ENCODE measurements at regions not wholly inside any gene's neighbourhood (a gene's known extent, or its start where the extent isn't known, plus 50 kb on each side); places are given as distances from the start of the nearest gene placed in this dataset.

- TF ChIP-seq CTCF (IDR thresholded peaks at IDR 0.05): no peak
- no peak for TF ChIP-seq POLR2A (IDR thresholded peaks at IDR 0.05)
Observed at GRCh38 chr3:18149935-18150334, 275.2 kb downstream of the SATB1 start.
